ENCODE measurements at regions not wholly inside any gene's neighbourhood (a gene's known extent, or its start where the extent isn't known, plus 50 kb on each side); places are given as distances from the start of the nearest gene placed in this dataset.

GRCh38 chr13:106122234-106122633 is 413.2 kb downstream of the EFNB2 start:
- TF ChIP-seq CTCF (IDR thresholded peaks at IDR 0.05; ENCODE audit: low read length) (no peak), EZH2 (IDR thresholded peaks at IDR 0.05; ENCODE audit: borderline replicate concordance, low read length) (no peak)
